Liver (tissue), 8 donors: ENCODE measurements at regions not wholly inside any gene's neighbourhood (a gene's known extent, or its start where the extent isn't known, plus 50 kb on each side); places are given as distances from the start of the nearest gene placed in this dataset.

ENCODE experiments used
- DNase-seq: peaks from one replicate; pipeline ENCODE4 v3.0.0-alpha.2; 2017; ENCODE audit warnings: low spot score
- H3K27ac ChIP-seq, 2 donors: one replicate each; pipeline ENCODE4 v1.7.0; 2013; ENCODE audit warnings: inconsistent platforms in 2 of 2, low read length in 2 of 2, control low read depth in 1 of 2, low read depth in 1 of 2, mild to moderate bottlenecking in 1 of 2
- H3K27me3 ChIP-seq, 4 donors: one replicate each; pipeline versions ENCODE4 v1.6.1 to v1.7.0; 2013; ENCODE audit warnings: low read length in 3 of 4, inconsistent platforms in 1 of 4, mild to moderate bottlenecking in 1 of 4, moderate library complexity in 1 of 4; ENCODE audit not compliant: control insufficient read depth in 4 of 4, insufficient read depth in 4 of 4
- H3K36me3 ChIP-seq, 4 donors: one replicate each; pipeline versions ENCODE4 v1.6.1 to v1.7.0; 2013; ENCODE audit warnings: low read length in 3 of 4, mild to moderate bottlenecking in 3 of 4, low read depth in 1 of 4, moderate library complexity in 1 of 4; ENCODE audit not compliant: control insufficient read depth in 4 of 4, insufficient read depth in 3 of 4
- H3K4me1 ChIP-seq, 4 donors: one replicate each; pipeline versions ENCODE4 v1.6.1 to v1.7.0; 2013; ENCODE audit warnings: low read length in 3 of 4, mild to moderate bottlenecking in 3 of 4, moderate library complexity in 1 of 4; ENCODE audit not compliant: control insufficient read depth in 4 of 4, insufficient read depth in 4 of 4
- H3K4me3 ChIP-seq, 3 donors: one replicate each; pipeline versions ENCODE4 v1.6.1 to v1.7.0; 2013; ENCODE audit warnings: low read length in 3 of 3, control low read depth in 1 of 3, low read depth in 1 of 3, mild to moderate bottlenecking in 1 of 3
- H3K9ac ChIP-seq, 2 donors: one replicate each; pipeline ENCODE4 v1.7.0; 2013; ENCODE audit warnings: low read length in 2 of 2, mild to moderate bottlenecking in 2 of 2, moderate library complexity in 2 of 2, control low read depth in 1 of 2, low read depth in 1 of 2
- H3K9me3 ChIP-seq, 4 donors: one replicate each; pipeline versions ENCODE4 v1.6.1 to v1.7.0; 2013; ENCODE audit warnings: low read length in 3 of 4; ENCODE audit not compliant: control insufficient read depth in 4 of 4
- EGR1 ChIP-seq, 2 donors: IDR thresholded peaks; 2 replicates each; pipeline ENCODE4 v1.6.1; 2016 to 2018; ENCODE audit warnings: antibody characterized with exemption in 2 of 2, low read depth in 2 of 2
- FOXA1 ChIP-seq: IDR thresholded peaks from 2 replicates; pipeline ENCODE4 v1.6.1; 2016; ENCODE audit warnings: antibody characterized with exemption
- FOXA2 ChIP-seq: IDR thresholded peaks from 2 replicates; pipeline ENCODE4 v1.6.1; 2016; ENCODE audit warnings: antibody characterized with exemption
- GABPA ChIP-seq, 2 donors: IDR thresholded peaks in 1 of 2; conservative IDR thresholded peaks in 1 of 2; 2 replicates each; pipeline ENCODE4 v1.6.1; 2016; ENCODE audit warnings: antibody characterized with exemption in 2 of 2, mild to moderate bottlenecking in 1 of 2, moderate library complexity in 1 of 2
- HNF4A ChIP-seq, 2 donors: conservative IDR thresholded peaks; 2 replicates each; pipeline ENCODE4 v1.6.1; 2016; ENCODE audit warnings: antibody characterized with exemption in 2 of 2, mild to moderate bottlenecking in 2 of 2
- HNF4G ChIP-seq: IDR thresholded peaks from 2 replicates; pipeline ENCODE4 v1.6.1; 2016; ENCODE audit warnings: antibody characterized with exemption
- JUND ChIP-seq, 2 donors: IDR thresholded peaks; 2 replicates each; pipeline ENCODE4 v1.6.1; 2016; ENCODE audit warnings: antibody characterized with exemption in 2 of 2
- NR2F2 ChIP-seq: IDR thresholded peaks from 2 replicates; pipeline ENCODE4 v1.6.1; 2016; ENCODE audit warnings: antibody characterized with exemption
- RAD21 ChIP-seq, 2 donors: IDR thresholded peaks; 2 replicates each; pipeline ENCODE4 v1.6.1; 2016; ENCODE audit warnings: antibody characterized with exemption in 2 of 2, mild to moderate bottlenecking in 2 of 2
- RXRA ChIP-seq, 2 donors: IDR thresholded peaks; 2 replicates each; pipeline ENCODE4 v1.6.1; 2017 to 2018; ENCODE audit warnings: antibody characterized with exemption in 2 of 2, mild to moderate bottlenecking in 1 of 2
- SP1 ChIP-seq: IDR thresholded peaks from 2 replicates; pipeline ENCODE4 v1.6.1; 2018; ENCODE audit warnings: antibody characterized with exemption, mild to moderate bottlenecking
- TAF1 ChIP-seq: conservative IDR thresholded peaks from 2 replicates; pipeline ENCODE4 v1.6.1; 2016; ENCODE audit warnings: antibody characterized with exemption, mild to moderate bottlenecking
- YY1 ChIP-seq: IDR thresholded peaks from 2 replicates; pipeline ENCODE4 v1.6.1; 2016; ENCODE audit warnings: antibody characterized with exemption, mild to moderate bottlenecking
- WGBS: extraction: QIAGEN DNeasy Blood & Tissue Kit; methylation state at CpG from one replicate; pipeline ENCODE4 v1.1.7; 2013; 5-methylcytosine and 5-hydroxymethylcytosine counted together
- TF ChIP-seq, protein P1 (sequence below): IDR thresholded peaks from 2 replicates; pipeline ENCODE4 v1.6.1; 2016; ENCODE audit warnings: antibody characterized with exemption, mild to moderate bottlenecking
- TF ChIP-seq, protein P2 (sequence below): IDR thresholded peaks from 2 replicates; pipeline ENCODE4 v1.6.1; 2016; ENCODE audit warnings: antibody characterized with exemption
- TF ChIP-seq, protein P3 (sequence below): fragments of 150-350 bp; IDR thresholded peaks from 2 replicates; pipeline ENCODE4 v1.5.1; 2017; ENCODE audit warnings: improper control_type of control experiment, low read depth, low read length; ENCODE audit not compliant: missing input control
- TF ChIP-seq, protein P4 (sequence below): IDR thresholded peaks from 2 replicates; pipeline ENCODE4 v1.6.1; 2016; ENCODE audit warnings: antibody characterized with exemption
- TF ChIP-seq, protein P5 (sequence below): IDR thresholded peaks from 2 replicates; pipeline ENCODE4 v1.6.1; 2016; ENCODE audit warnings: antibody characterized with exemption
- donor health status: healthy.
- donor health status: healthy.
- donor health status: healthy.
- donor health status: healthy.
- donor health status: healthy.

DNA sequence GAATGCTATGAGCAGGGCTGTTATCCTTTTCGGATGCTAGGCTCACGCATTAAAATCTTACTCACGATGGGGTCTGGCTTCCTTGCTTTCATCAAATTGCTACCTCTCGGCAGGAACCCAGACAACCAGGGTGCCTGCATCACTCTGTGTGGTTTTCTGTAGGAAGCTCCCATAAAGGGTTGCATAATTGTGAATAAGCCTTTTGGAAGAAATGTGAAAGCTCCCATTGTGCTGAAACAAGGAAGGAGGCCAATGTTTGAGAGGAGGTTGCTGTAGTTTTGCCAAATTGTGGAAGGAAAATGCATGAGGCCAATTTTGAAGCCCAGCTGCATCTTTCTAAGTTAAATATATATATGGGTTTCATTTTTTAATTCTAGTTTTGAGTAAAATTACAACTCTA, 615.5 kb downstream of the C6orf118 start:
- DNase-seq, result no peak
- Histone ChIP-seq H3K9ac (no peak overlapping the region), H3K9me3 (no peaks in the 10 kb centered on the region), H3K36me3 (no peaks in the 10 kb centered on the region), H3K4me3 (no peak overlapping the region), H3K27ac (no peak overlapping the region), H3K4me1 (no peaks in the 10 kb centered on the region), H3K27me3 (peaks cover 0 to 4% (median 0%) of the 10 kb centered on the region in 4 donors)
- no peak for TF ChIP-seq TAF1
- TF ChIP-seq, protein P1, sequence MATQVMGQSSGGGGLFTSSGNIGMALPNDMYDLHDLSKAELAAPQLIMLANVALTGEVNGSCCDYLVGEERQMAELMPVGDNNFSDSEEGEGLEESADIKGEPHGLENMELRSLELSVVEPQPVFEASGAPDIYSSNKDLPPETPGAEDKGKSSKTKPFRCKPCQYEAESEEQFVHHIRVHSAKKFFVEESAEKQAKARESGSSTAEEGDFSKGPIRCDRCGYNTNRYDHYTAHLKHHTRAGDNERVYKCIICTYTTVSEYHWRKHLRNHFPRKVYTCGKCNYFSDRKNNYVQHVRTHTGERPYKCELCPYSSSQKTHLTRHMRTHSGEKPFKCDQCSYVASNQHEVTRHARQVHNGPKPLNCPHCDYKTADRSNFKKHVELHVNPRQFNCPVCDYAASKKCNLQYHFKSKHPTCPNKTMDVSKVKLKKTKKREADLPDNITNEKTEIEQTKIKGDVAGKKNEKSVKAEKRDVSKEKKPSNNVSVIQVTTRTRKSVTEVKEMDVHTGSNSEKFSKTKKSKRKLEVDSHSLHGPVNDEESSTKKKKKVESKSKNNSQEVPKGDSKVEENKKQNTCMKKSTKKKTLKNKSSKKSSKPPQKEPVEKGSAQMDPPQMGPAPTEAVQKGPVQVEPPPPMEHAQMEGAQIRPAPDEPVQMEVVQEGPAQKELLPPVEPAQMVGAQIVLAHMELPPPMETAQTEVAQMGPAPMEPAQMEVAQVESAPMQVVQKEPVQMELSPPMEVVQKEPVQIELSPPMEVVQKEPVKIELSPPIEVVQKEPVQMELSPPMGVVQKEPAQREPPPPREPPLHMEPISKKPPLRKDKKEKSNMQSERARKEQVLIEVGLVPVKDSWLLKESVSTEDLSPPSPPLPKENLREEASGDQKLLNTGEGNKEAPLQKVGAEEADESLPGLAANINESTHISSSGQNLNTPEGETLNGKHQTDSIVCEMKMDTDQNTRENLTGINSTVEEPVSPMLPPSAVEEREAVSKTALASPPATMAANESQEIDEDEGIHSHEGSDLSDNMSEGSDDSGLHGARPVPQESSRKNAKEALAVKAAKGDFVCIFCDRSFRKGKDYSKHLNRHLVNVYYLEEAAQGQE, result no peak
- TF ChIP-seq HNF4G, result no peak
- TF ChIP-seq FOXA2, result no peak
- no peak for TF ChIP-seq FOXA1
- TF ChIP-seq SP1, result no peak
- TF ChIP-seq GABPA (IDR thresholded peaks at IDR 0.05 in 1 of 2, conservative IDR thresholded peaks at IDR 0.05 in 1 of 2), result no peak
- TF ChIP-seq, protein P2, sequence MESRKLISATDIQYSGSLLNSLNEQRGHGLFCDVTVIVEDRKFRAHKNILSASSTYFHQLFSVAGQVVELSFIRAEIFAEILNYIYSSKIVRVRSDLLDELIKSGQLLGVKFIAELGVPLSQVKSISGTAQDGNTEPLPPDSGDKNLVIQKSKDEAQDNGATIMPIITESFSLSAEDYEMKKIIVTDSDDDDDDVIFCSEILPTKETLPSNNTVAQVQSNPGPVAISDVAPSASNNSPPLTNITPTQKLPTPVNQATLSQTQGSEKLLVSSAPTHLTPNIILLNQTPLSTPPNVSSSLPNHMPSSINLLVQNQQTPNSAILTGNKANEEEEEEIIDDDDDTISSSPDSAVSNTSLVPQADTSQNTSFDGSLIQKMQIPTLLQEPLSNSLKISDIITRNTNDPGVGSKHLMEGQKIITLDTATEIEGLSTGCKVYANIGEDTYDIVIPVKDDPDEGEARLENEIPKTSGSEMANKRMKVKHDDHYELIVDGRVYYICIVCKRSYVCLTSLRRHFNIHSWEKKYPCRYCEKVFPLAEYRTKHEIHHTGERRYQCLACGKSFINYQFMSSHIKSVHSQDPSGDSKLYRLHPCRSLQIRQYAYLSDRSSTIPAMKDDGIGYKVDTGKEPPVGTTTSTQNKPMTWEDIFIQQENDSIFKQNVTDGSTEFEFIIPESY, result no peak
- TF ChIP-seq, protein P3, sequence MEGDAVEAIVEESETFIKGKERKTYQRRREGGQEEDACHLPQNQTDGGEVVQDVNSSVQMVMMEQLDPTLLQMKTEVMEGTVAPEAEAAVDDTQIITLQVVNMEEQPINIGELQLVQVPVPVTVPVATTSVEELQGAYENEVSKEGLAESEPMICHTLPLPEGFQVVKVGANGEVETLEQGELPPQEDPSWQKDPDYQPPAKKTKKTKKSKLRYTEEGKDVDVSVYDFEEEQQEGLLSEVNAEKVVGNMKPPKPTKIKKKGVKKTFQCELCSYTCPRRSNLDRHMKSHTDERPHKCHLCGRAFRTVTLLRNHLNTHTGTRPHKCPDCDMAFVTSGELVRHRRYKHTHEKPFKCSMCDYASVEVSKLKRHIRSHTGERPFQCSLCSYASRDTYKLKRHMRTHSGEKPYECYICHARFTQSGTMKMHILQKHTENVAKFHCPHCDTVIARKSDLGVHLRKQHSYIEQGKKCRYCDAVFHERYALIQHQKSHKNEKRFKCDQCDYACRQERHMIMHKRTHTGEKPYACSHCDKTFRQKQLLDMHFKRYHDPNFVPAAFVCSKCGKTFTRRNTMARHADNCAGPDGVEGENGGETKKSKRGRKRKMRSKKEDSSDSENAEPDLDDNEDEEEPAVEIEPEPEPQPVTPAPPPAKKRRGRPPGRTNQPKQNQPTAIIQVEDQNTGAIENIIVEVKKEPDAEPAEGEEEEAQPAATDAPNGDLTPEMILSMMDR, result no peak
- TF ChIP-seq RAD21 (IDR thresholded peaks at IDR 0.05), result no peak
- no peak for TF ChIP-seq JUND (IDR thresholded peaks at IDR 0.05)
- TF ChIP-seq RXRA (IDR thresholded peaks at IDR 0.05), result no peak
- no peak for TF ChIP-seq HNF4A (conservative IDR thresholded peaks at IDR 0.05)
- TF ChIP-seq YY1, result no peak
- no peak for TF ChIP-seq EGR1 (IDR thresholded peaks at IDR 0.05; ENCODE audit: low read depth in 2 of 2)
- TF ChIP-seq, protein P4, sequence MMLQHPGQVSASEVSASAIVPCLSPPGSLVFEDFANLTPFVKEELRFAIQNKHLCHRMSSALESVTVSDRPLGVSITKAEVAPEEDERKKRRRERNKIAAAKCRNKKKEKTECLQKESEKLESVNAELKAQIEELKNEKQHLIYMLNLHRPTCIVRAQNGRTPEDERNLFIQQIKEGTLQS, result no peak
- TF ChIP-seq NR2F2, result no peak
- TF ChIP-seq, protein P5, sequence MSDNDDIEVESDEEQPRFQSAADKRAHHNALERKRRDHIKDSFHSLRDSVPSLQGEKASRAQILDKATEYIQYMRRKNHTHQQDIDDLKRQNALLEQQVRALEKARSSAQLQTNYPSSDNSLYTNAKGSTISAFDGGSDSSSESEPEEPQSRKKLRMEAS, result no peak
- 38% methylated on average over 4 of the region's 4 CpGs for WGBS
